ENCODE measurements at regions not wholly inside any gene's neighbourhood (a gene's known extent, or its start where the extent isn't known, plus 50 kb on each side); places are given as distances from the start of the nearest gene placed in this dataset.

GRCh38 chr21:35164380-35164779 lies 115.3 kb upstream of the RUNX1 start (continued):
- TF ChIP-seq ZBTB44 (CRISPR knock-in tag; IDR thresholded peaks at IDR 0.05) = no peak
- no peak for TF ChIP-seq TFAP4 (IDR thresholded peaks at IDR 0.05; ENCODE audit: borderline replicate concordance, low read depth)
- no peak for TF ChIP-seq PCBP2 (optimal IDR thresholded peaks at IDR 0.05; ENCODE audit: low read depth, low read length, poor library complexity, severe bottlenecking)
- no peak for TF ChIP-seq KDM3A (CRISPR knock-in tag; IDR thresholded peaks at IDR 0.05; ENCODE audit: low read depth)
- no peak for TF ChIP-seq CAMTA2 (CRISPR knock-in tag; IDR thresholded peaks at IDR 0.05; ENCODE audit: borderline replicate concordance)
- no peak for TF ChIP-seq PCBP1 (IDR thresholded peaks at IDR 0.05; ENCODE audit: borderline replicate concordance, low read depth, low read length)
- TF ChIP-seq KLF11 (CRISPR knock-in tag; IDR thresholded peaks at IDR 0.05) = no peak
- TF ChIP-seq ZNF430 (CRISPR knock-in tag; IDR thresholded peaks at IDR 0.05) = no peak

GRCh38 chr21:35163411-35163810 lies 114.3 kb upstream of the RUNX1 start:
- CTCF ChIA-PET (ENCODE audit: low intra/inter-chr PET ratio, low total read pairs) = no interaction called here
- Histone ChIP-seq H3K4me2 (ENCODE audit: low read depth, low read length) (no peak overlapping the region), H3K9me3 (ENCODE audit: low read length) (no peaks in the 10 kb centered on the region), H3K27ac (ENCODE audit: extremely low read length, insufficient read depth, low read length) (no peak overlapping the region), H3K36me3 (replicated peaks in 1 of 2; ENCODE audit: control insufficient read depth in 1 of 2, insufficient read depth in 2 of 2, low read length in 2 of 2) (no peaks in the 10 kb centered on the region), H3K4me1 (ENCODE audit: insufficient read depth, low read length) (no peaks in the 10 kb centered on the region), H3K9ac (ENCODE audit: insufficient read depth, low read depth, low read length) (no peak overlapping the region), H2AFZ (ENCODE audit: low read length) (no peak overlapping the region), H3K4me3 (replicated peaks in 1 of 3; ENCODE audit: insufficient read depth in 1 of 3, low read depth in 2 of 3, low read length in 3 of 3) (no peak overlapping the region), H3K79me2 (ENCODE audit: insufficient read depth, low read length) (no peaks in the 10 kb centered on the region), H3K27me3 (ENCODE audit: control insufficient read depth in 1 of 2, insufficient read depth in 2 of 2, low read length in 2 of 2) (no peaks in the 10 kb centered on the region; a peak in 1 of 5 replicates), H4K20me1 (ENCODE audit: insufficient read depth, low read length) (no peaks in the 10 kb centered on the region)
- intact Hi-C loops (cut with micrococcal nuclease; ENCODE audit: unreplicated experiment) (no loop called here), in situ Hi-C loops (cut with HindIII; ENCODE audit: extremely low pct_ligation_motif_present, low pct_unique_long_range_greater_than_20kb) (no loop called here)
- ATAC-seq (no peak), FAIRE-seq (no peak), DNase-seq (ENCODE audit: low spot score) (no peak)
- TF ChIP-seq FOXJ3 (CRISPR knock-in tag; IDR thresholded peaks at IDR 0.05; ENCODE audit: borderline replicate concordance) = no peak
- no peak for TF ChIP-seq IRF2 (CRISPR knock-in tag; IDR thresholded peaks at IDR 0.05)
- TF ChIP-seq CCAR2 (optimal IDR thresholded peaks at IDR 0.05; ENCODE audit: low read depth, low read length) = no peak
- no peak for TF ChIP-seq MXD4 (CRISPR knock-in tag; IDR thresholded peaks at IDR 0.05)
- no peak for TF ChIP-seq RBAK (CRISPR knock-in tag; IDR thresholded peaks at IDR 0.05)
- TF ChIP-seq ZKSCAN5 (CRISPR knock-in tag; IDR thresholded peaks at IDR 0.05) = no peak
- TF ChIP-seq GMEB2 (CRISPR knock-in tag; IDR thresholded peaks at IDR 0.05; ENCODE audit: low read depth) = no peak
- TF ChIP-seq ZNF496 (CRISPR knock-in tag; IDR thresholded peaks at IDR 0.05; ENCODE audit: insufficient replicate concordance) = no peak
- no peak for TF ChIP-seq ZNF282 (IDR thresholded peaks at IDR 0.05; ENCODE audit: partially characterized antibody)
- TF ChIP-seq ZNF737 (CRISPR knock-in tag; IDR thresholded peaks at IDR 0.05; ENCODE audit: borderline replicate concordance) = no peak
- WGBS (ENCODE audit: low lambda C conversion rate) = 10% methylated on average over 3 of the region's 3 CpGs
- no TSS peak for BruUV-seq (replicated peaks)
- POLR2A ChIA-PET = no interaction called here

All from HepG2 (cell line).